ENCODE measurements at regions not wholly inside any gene's neighbourhood (a gene's known extent, or its start where the extent isn't known, plus 50 kb on each side); places are given as distances from the start of the nearest gene placed in this dataset.

GRCh38 chr3:76969471-76969870 lies 70.4 kb upstream of the ROBO2 start:
- DNase-seq (ENCODE audit: low read depth in 1 of 2, low spot score in 1 of 2): no peak
- TF ChIP-seq SPI1 (IDR thresholded peaks at IDR 0.05; ENCODE audit: borderline replicate concordance, low read depth) (no peak), GABPA (IDR thresholded peaks at IDR 0.05; ENCODE audit: low read depth) (no peak), CTCF (IDR thresholded peaks at IDR 0.05; ENCODE audit: insufficient read depth, low read length) (no peak), REST (IDR thresholded peaks at IDR 0.05; ENCODE audit: insufficient replicate concordance, low read depth) (no peak), POLR2AphosphoS5 (IDR thresholded peaks at IDR 0.05; ENCODE audit: low read depth) (no peak)
- no peak overlapping the region for H3K27ac ChIP-seq (replicated peaks)
- H3K27me3 ChIP-seq (ENCODE audit: insufficient read depth, poor library complexity, severe bottlenecking): no peaks in the 10 kb centered on the region
- no peak overlapping the region for H3K4me3 ChIP-seq (replicated peaks; ENCODE audit: insufficient read depth, low read length)

- Histone ChIP-seq H3K27ac (replicated peaks) (no peak overlapping the region), H3K4me3 (replicated peaks; ENCODE audit: insufficient read depth, low read length) (no peak overlapping the region), H3K27me3 (ENCODE audit: insufficient read depth, poor library complexity, severe bottlenecking) (no peaks in the 10 kb centered on the region)
- no peak for DNase-seq (ENCODE audit: low read depth in 1 of 2, low spot score in 1 of 2)
- no peak for TF ChIP-seq GABPA (IDR thresholded peaks at IDR 0.05; ENCODE audit: low read depth)
- TF ChIP-seq REST (IDR thresholded peaks at IDR 0.05; ENCODE audit: insufficient replicate concordance, low read depth): no peak
- no peak for TF ChIP-seq POLR2AphosphoS5 (IDR thresholded peaks at IDR 0.05; ENCODE audit: low read depth)
- no peak for TF ChIP-seq SPI1 (IDR thresholded peaks at IDR 0.05; ENCODE audit: borderline replicate concordance, low read depth)
- no peak for TF ChIP-seq CTCF (IDR thresholded peaks at IDR 0.05; ENCODE audit: insufficient read depth, low read length)
Measured at GRCh38 chr3:76969996-76970615, 69.8 kb upstream of the ROBO2 start.

- no peak for DNase-seq (ENCODE audit: low read depth in 1 of 2, low spot score in 1 of 2)
- Histone ChIP-seq H3K27me3 (ENCODE audit: insufficient read depth, poor library complexity, severe bottlenecking) (no peaks in the 10 kb centered on the region), H3K4me3 (replicated peaks; ENCODE audit: insufficient read depth, low read length) (no peak overlapping the region), H3K27ac (replicated peaks) (no peak overlapping the region)
- no peak for TF ChIP-seq REST (IDR thresholded peaks at IDR 0.05; ENCODE audit: insufficient replicate concordance, low read depth)
- no peak for TF ChIP-seq POLR2AphosphoS5 (IDR thresholded peaks at IDR 0.05; ENCODE audit: low read depth)
- no peak for TF ChIP-seq CTCF (IDR thresholded peaks at IDR 0.05; ENCODE audit: insufficient read depth, low read length)
- no peak for TF ChIP-seq SPI1 (IDR thresholded peaks at IDR 0.05; ENCODE audit: borderline replicate concordance, low read depth)
- TF ChIP-seq GABPA (IDR thresholded peaks at IDR 0.05; ENCODE audit: low read depth): no peak
Measured at GRCh38 chr3:76972624-76973296, 67.1 kb upstream of the ROBO2 start.

Data from HL-60 (cell line).